COLO668 (cell line): ENCODE measurements at regions not wholly inside any gene's neighbourhood (a gene's known extent, or its start where the extent isn't known, plus 50 kb on each side); places are given as distances from the start of the nearest gene placed in this dataset.
"Not testable (repeated sequence)": the region's sequence is repeated elsewhere in the genome, so short reads cannot be mapped to it uniquely, and the experiment has no call there.

Experiments used
- DNase-seq: peaks from one replicate; lab custom pipeline; 2025; ENCODE audit not compliant: unreplicated experiment; lab: John Stamatoyannopoulos, UW

DNA sequence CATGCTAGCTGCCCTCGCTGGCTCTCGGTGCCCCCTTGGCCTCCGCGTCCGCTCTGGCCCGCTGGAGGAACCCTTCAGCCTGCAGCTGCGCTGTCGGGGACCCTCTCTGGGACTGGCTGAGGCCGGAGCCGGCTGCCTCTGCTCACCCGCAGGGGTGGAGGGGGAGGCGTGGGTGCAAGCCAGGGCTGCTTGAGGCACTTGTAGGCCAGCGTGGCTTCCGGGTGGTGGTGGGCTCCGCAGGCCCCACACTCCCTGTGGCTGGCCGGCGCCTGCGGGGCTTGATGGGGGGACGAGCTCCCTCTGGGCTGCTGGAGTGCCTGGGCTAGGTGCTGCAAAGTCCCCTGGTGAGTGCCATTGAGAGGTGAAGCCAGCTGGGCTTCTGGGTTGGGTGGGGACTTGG lies 429.6 kb downstream of the LRRC70 start:
- DNase-seq: no peak

DNA sequence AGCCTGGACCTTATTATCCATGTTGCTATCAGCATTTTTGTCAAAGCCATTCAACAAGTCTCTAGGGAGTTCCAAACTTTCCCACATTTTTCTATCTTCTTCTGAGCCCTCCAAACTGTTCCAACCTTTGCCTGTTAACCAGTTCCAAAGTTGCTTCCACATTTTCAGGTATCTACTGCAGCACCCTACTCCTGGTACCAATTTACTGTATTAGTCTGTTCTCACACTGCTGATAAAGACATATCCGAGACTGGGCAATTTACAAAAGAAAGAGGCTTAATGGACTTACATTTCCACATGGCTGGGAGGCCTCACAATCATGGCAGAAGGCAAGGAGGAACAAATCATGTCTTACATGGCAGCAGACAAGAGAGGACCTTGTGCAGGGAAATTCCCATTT lies 416.2 kb downstream of the LRRC70 start:
- DNase-seq: not testable (repeated sequence)

DNA sequence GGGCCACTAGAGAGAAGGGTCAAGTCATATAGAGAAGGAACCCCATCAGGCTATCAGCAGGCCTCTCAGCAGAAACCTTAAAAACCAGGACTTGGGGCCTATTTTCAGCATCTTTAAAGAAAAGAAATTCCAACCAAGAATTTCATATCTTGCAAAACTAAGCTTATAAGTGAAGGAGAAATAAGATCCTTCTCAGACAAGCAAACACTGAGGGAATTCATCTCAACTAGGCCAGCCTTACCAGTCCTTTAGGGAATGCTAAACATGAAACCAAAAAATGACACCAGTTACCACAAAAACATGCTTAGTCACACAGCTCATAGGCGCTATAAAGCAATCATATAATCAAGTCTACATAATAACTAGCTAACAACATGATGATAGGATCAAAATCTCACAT lies 407.1 kb downstream of the LRRC70 start:
- DNase-seq: no peak

GRCh38 chr5:62982348-62982747 lies 403.7 kb downstream of the LRRC70 start:
- DNase-seq: no peak

GRCh38 chr5:62980884-62981283 lies 402.3 kb downstream of the LRRC70 start:
- no peak for DNase-seq

DNA sequence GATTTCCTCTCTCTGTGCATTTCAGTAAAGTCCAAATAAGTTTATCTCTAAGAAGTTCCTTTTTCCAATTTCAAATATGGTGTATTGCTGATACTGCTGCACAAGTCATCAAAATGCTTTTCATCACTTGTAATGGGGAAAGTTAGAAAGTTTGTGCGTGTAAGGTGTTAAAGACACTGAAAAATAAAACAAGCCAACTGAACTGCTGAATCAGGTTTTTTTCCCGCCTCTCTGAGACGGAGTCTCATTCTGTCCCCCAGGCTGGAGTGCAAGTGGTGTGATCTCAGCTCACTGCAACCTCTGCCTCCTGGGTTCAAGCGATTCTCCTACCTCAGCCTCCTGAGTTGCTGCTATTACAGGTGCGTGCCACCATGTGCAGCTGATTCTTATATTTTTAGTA lies 400.9 kb downstream of the LRRC70 start:
- no peak for DNase-seq

DNA sequence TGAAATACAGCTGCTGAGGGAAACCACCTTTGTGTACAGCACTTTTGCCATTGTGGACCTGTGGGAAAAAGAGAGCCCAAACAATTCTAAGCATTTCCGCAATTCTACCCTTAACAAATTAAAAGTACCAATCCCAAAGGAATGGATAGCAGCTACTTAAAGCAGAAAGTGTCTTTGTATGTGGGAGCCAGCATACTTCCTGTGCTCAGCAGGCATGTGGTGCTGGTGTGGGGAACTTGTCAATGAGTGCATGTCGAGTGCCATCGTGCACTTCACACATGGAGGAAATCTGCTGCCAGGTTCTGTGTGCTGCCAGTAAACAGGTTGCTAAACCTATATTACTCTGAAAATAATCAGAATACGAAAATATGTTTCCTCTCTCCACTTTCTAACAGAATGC lies 399.0 kb downstream of the LRRC70 start:
- DNase-seq: no peak

- DNase-seq: no peak
These were observed 396.0 kb downstream of the LRRC70 start for GRCh38 chr5:62974623-62975022.

GRCh38 chr5:62969409-62970120 lies 390.9 kb downstream of the LRRC70 start:
- DNase-seq: no peak

- DNase-seq: no peak
These were observed 385.8 kb downstream of the LRRC70 start for GRCh38 chr5:62964428-62964827.

DNA sequence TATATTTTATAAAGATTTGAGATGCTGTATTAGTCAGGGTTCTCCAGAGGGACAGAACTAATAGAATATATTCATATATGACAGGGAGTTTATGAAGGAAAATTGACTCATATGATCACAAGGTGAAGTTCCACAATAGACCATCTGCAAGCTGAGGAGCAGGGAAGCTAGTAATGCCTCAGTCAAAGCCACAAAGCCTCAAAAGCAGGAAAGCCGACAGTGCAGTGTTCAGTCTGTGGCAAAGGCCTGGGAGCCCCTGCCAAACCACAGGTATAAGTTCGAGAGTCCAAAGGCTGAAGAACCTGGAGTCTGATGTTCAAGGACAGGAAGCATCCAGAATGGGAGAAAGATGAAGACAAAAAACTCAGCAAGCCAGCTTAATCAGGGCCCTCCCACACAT lies 382.2 kb downstream of the LRRC70 start:
- no peak for DNase-seq

DNA sequence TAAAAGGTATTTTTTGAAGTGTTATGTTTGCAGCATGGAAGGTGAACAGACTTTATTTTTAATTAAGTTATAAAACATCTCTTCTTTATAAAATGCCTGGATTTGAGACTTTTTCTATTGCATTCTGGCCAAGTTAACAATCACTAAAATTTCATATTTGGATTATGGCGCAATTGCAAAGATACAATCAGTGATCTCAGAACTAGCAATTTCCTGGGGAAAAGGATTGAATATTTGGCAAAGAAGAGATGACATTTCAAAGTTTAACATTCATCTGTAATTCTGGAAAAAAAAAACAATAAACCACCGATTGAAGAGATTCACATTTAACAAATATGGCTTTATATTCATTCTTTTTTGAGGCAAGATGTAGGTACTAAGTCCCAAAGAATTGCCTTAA lies 378.0 kb downstream of the LRRC70 start:
- no peak for DNase-seq

DNA sequence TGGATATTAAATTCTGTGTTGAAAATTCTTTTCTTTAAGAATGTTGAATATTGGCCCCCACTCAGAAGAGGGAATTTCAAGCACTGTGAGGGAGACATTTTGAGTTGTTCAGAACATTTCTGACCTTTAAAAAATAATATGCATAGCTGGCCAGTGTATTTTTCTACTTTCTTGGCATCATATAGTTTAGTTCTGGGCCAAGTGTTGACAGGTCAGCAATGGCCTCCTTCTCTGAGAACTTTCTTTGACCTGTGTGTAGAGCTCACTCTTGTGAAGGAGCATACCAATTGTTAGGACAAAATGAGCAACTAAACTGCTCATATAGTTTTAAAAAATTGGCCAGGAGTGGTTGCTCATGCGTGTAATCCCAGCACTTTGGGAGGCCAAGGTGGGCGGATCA lies 376.0 kb downstream of the LRRC70 start:
- DNase-seq: no peak

- DNase-seq: no peak
These were observed 369.7 kb downstream of the LRRC70 start for GRCh38 chr5:62948301-62948700.

- no peak for DNase-seq
These were observed 363.8 kb downstream of the LRRC70 start for GRCh38 chr5:62942384-62942783.

GRCh38 chr5:62938927-62939326 lies 360.3 kb downstream of the LRRC70 start:
- DNase-seq: no peak

- no peak for DNase-seq
These were observed 359.3 kb downstream of the LRRC70 start for GRCh38 chr5:62937661-62938558.

DNA sequence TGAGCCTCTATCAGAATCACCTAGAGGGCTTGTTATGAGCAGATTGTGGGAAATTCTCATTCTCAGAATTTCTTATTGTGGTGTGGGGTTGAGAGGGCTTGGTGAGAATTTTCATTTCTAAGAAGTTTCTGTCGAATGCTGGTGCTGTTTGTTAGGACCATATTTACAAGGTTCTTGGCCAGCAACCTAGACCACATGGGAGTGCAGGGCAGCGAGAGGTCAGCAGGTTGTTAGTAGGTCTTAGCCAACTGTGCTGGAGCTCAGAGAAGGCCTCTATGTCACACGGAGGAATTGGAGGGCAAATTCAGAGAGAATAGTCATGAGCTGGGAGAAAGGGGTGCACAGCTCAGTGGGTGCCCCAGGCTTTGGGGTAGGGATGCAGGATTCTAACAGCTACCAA lies 357.0 kb downstream of the LRRC70 start:
- DNase-seq: no peak

DNA sequence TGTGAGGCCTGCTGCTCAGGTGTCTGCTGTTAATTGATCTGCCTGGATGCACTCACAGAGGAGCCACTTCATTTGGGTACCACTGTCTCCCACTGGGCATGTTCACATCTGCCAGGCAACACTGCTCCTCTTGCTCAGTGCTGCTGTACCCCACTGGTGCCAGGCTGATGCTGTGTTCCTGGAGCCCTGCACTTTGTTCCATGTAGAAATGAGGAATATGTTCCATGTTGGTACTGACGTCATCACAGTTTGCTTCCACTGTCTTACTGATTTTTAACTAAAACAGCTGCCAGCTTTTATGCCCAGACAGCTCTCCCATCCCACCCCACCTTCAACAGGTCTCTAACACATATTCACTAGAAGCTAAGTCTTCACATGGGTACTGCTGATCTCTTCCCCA lies 355.7 kb downstream of the LRRC70 start:
- no peak for DNase-seq

- no peak for DNase-seq
These were observed 354.6 kb downstream of the LRRC70 start for GRCh38 chr5:62933261-62933660.

GRCh38 chr5:62931153-62931950 lies 352.7 kb downstream of the LRRC70 start:
- DNase-seq: no peak

GRCh38 chr5:62922191-62922590 lies 343.6 kb downstream of the LRRC70 start:
- no peak for DNase-seq
